HG03280 (cell line): ENCODE measurements at regions not wholly inside any gene's neighbourhood (a gene's known extent, or its start where the extent isn't known, plus 50 kb on each side); places are given as distances from the start of the nearest gene placed in this dataset.

Experiments
- ATAC-seq: cut with Tn5 transposase; IDR thresholded peaks from one replicate; pipeline ENCODE4 v1.9.1; 2021; ENCODE audit warnings: mild to moderate bottlenecking, moderate library complexity; ENCODE audit not compliant: unreplicated experiment

- no peak for ATAC-seq
Observed at GRCh38 chr7:130989101-130989795, 255.2 kb upstream of the KLF14 start.

GRCh38 chr7:130990178-130990832 is 256.3 kb upstream of the KLF14 start:
- no peak for ATAC-seq

GRCh38 chr7:130993671-130994365 is 259.8 kb upstream of the KLF14 start:
- ATAC-seq: no peak

- ATAC-seq: no peak
Observed at GRCh38 chr7:130994378-130995115, 260.5 kb upstream of the KLF14 start.

- no peak for ATAC-seq
Observed at GRCh38 chr7:130995252-130996081, 261.5 kb upstream of the KLF14 start.

GRCh38 chr7:130996205-130996832 is 262.3 kb upstream of the KLF14 start:
- no peak for ATAC-seq

GRCh38 chr7:130996833-130997231 is 262.8 kb upstream of the KLF14 start:
- no peak for ATAC-seq

GRCh38 chr7:130998993-130999602 is 265.1 kb upstream of the KLF14 start:
- no peak for ATAC-seq

- ATAC-seq: no peak
Observed at GRCh38 chr7:130999926-131000325, 265.9 kb upstream of the KLF14 start.

GRCh38 chr7:131000389-131000788 is 266.4 kb upstream of the KLF14 start:
- no peak for ATAC-seq

GRCh38 chr7:131000873-131001272 is 266.9 kb upstream of the KLF14 start:
- no peak for ATAC-seq

GRCh38 chr7:131002600-131002999 is 268.6 kb upstream of the KLF14 start:
- no peak for ATAC-seq

- ATAC-seq: no peak
Observed at GRCh38 chr7:131003634-131004033, 269.6 kb upstream of the KLF14 start.

- ATAC-seq: no peak
Observed at GRCh38 chr7:131004371-131004770, 270.4 kb upstream of the KLF14 start.

- peak; percentile 39 for ATAC-seq
Observed at GRCh38 chr7:131007439-131008330, 273.7 kb upstream of the KLF14 start.

- ATAC-seq: no peak
Observed at GRCh38 chr7:131008840-131009711, 275.1 kb upstream of the KLF14 start.

- no peak for ATAC-seq
Observed at GRCh38 chr7:131010029-131010716, 276.2 kb upstream of the KLF14 start.
